Endothelial cell of umbilical vein (primary cell): ENCODE measurements at regions not wholly inside any gene's neighbourhood (a gene's known extent, or its start where the extent isn't known, plus 50 kb on each side); places are given as distances from the start of the nearest gene placed in this dataset.

Experiments used
- BruUV-seq: library from RNA; stranded (reverse); fragments of 400-500 nt; replicated peaks from 2 replicates; lab custom pipeline; 2021; lab: Mats Ljungman, UMichigan
- CTCF ChIA-PET: fragments of 300-600, 350-600 bp; sonication (Branson Sonifier 250); formaldehyde crosslinking; loops from one replicate; lab custom pipeline; 2021; ENCODE audit warnings: antibody characterized with exemption, inconsistent platforms; lab: Charles Lee
- POLR2A ChIA-PET: fragments of 300-600, 350-600 bp; sonication (Branson Sonifier 250); formaldehyde crosslinking; loops from one replicate; lab custom pipeline; 2021; ENCODE audit warnings: antibody characterized with exemption, inconsistent platforms; lab: Charles Lee
- DNase-seq: peaks from one replicate; pipeline ENCODE4 v3.0.0-alpha.2; 2011; ENCODE audit warnings: low read depth, low spot score
- FAIRE-seq: peaks from 2 replicates; lab custom pipeline; 2011; peaks lifted over from hg19 to GRCh38; lab: Jason Lieb, UNC
- H2AFZ ChIP-seq: 2 replicates; pipeline ENCODE4 v1.6.0; 2012; ENCODE audit warnings: low read depth, low read length, control low read depth, inconsistent platforms
- H3K27ac ChIP-seq: 2 replicates; pipeline ENCODE4 v1.5.1; 2011; ENCODE audit warnings: low read depth, mild to moderate bottlenecking, control low read depth, low read length, moderate library complexity; ENCODE audit not compliant: insufficient read depth
- H3K27me3 ChIP-seq, 2 experiments: 2 replicates each; pipeline versions ENCODE4 v1.6.0 to v1.6.1; 2011; ENCODE audit warnings: low read length in 2 of 2, mixed read lengths in 1 of 2; ENCODE audit not compliant: control insufficient read depth in 2 of 2, insufficient read depth in 2 of 2
- H3K36me3 ChIP-seq, 2 experiments: 2 replicates in 1 of 2; 3 replicates in 1 of 2; pipeline ENCODE4 v1.5.1; 2011; ENCODE audit warnings: low read length in 2 of 2, mild to moderate bottlenecking in 1 of 2, moderate library complexity in 1 of 2; ENCODE audit not compliant: control insufficient read depth in 2 of 2, insufficient read depth in 2 of 2; ENCODE audit errors: extremely low read depth in 1 of 2
- H3K4me1 ChIP-seq: 3 replicates; pipeline ENCODE4 v1.5.1; 2011; ENCODE audit warnings: mild to moderate bottlenecking, low read length; ENCODE audit not compliant: control insufficient read depth, insufficient read depth; ENCODE audit errors: extremely low read depth
- H3K4me2 ChIP-seq: 2 replicates; pipeline ENCODE4 v1.6.1; 2011; ENCODE audit warnings: low read length, control low read depth, mixed read lengths; ENCODE audit not compliant: insufficient read depth
- H3K4me3 ChIP-seq, 3 experiments: fragments of 200-600 bp in 1 of 3; sonication (generic), shearing (Covaris generic) in 1 of 3; replicated peaks in 1 of 3; 2 replicates each; pipeline ENCODE4 v1.5.1; 2011 to 2016; ENCODE audit warnings: control low read depth in 3 of 3, low read length in 3 of 3, mild to moderate bottlenecking in 2 of 3, inconsistent platforms in 1 of 3, low read depth in 1 of 3, moderate library complexity in 1 of 3; ENCODE audit not compliant: insufficient read depth in 1 of 3
- H3K79me2 ChIP-seq: 2 replicates; pipeline ENCODE4 v1.6.0; 2012; ENCODE audit warnings: low read length, inconsistent platforms; ENCODE audit not compliant: control insufficient read depth, insufficient read depth
- H3K9ac ChIP-seq: replicated peaks from 2 replicates; pipeline ENCODE3; 2011; ENCODE audit warnings: low read length, control low read depth; ENCODE audit not compliant: insufficient read depth; ENCODE audit errors: extremely low read depth
- H3K9me1 ChIP-seq: replicated peaks from 3 replicates; pipeline ENCODE4 v1.6.0; 2011; ENCODE audit warnings: mild to moderate bottlenecking, low read length; ENCODE audit not compliant: control insufficient read depth, insufficient read depth; ENCODE audit errors: extremely low read depth
- H3K9me3 ChIP-seq: replicated peaks from 2 replicates; pipeline ENCODE4 v1.5.1; 2012; ENCODE audit warnings: low read length, inconsistent platforms; ENCODE audit not compliant: control insufficient read depth, insufficient read depth
- H4K20me1 ChIP-seq: replicated peaks from 2 replicates; pipeline ENCODE3; 2011; ENCODE audit warnings: mild to moderate bottlenecking, low read length; ENCODE audit not compliant: control insufficient read depth, insufficient read depth; ENCODE audit errors: extremely low read depth
- CTCF ChIP-seq, 2 donors: IDR thresholded peaks; 1 replicate in 1 of 2; 2 replicates in 1 of 2; pipeline ENCODE4 v1.5.1; 2011; ENCODE audit warnings: low read length in 2 of 2, mild to moderate bottlenecking in 2 of 2, moderate library complexity in 2 of 2, control low read depth in 1 of 2, inconsistent platforms in 1 of 2, low read depth in 1 of 2; ENCODE audit not compliant: insufficient read depth in 1 of 2; ENCODE audit errors: extremely low read depth in 1 of 2
- EZH2 ChIP-seq: IDR thresholded peaks from 2 replicates; pipeline ENCODE4 v1.6.1; 2012; ENCODE audit warnings: borderline replicate concordance, low read depth, mild to moderate bottlenecking, moderate library complexity, low read length, inconsistent platforms; ENCODE audit not compliant: severe bottlenecking
- FOS ChIP-seq: IDR thresholded peaks from 2 replicates; pipeline ENCODE4 v1.6.1; 2011; ENCODE audit warnings: mild to moderate bottlenecking, low read length, moderate library complexity, borderline replicate concordance; ENCODE audit not compliant: insufficient read depth
- GATA2 ChIP-seq: IDR thresholded peaks from 2 replicates; pipeline ENCODE4 v1.7.0; 2011; ENCODE audit warnings: low read depth, mild to moderate bottlenecking, moderate library complexity, mixed read lengths, low read length; ENCODE audit not compliant: insufficient read length, insufficient read depth
- JUN ChIP-seq: IDR thresholded peaks from 2 replicates; pipeline ENCODE4 v1.6.1; 2011; ENCODE audit warnings: borderline replicate concordance, low read depth; ENCODE audit not compliant: insufficient read length, insufficient read depth
- MAX ChIP-seq: IDR thresholded peaks from 2 replicates; pipeline ENCODE4 v1.6.1; 2011; ENCODE audit not compliant: insufficient read depth, insufficient read length
- MYC ChIP-seq: IDR thresholded peaks from one replicate; pipeline ENCODE4 v1.6.1; 2011; ENCODE audit warnings: mild to moderate bottlenecking, low read depth, low read length
- POLR2A ChIP-seq: IDR thresholded peaks from 2 replicates; pipeline ENCODE4 v1.6.1; 2012; ENCODE audit warnings: low read depth, mild to moderate bottlenecking, control low read depth, low read length
- POLR2AphosphoS5 ChIP-seq: IDR thresholded peaks from 2 replicates; pipeline ENCODE4 v1.6.1; 2012; ENCODE audit warnings: low read depth, mild to moderate bottlenecking, control low read depth, low read length, moderate library complexity; ENCODE audit not compliant: insufficient read depth
- dilution Hi-C: fragments of 300-500 bp; cut with MboI; formaldehyde crosslinking; loops from one replicate; pipeline ENCODE4 v1.15.0; 2019; ENCODE audit warnings: low sequenced_read_pairs; ENCODE audit not compliant: extremely low pct_ligation_motif_present
- intact Hi-C: fragments of 100-400 bp; cut with micrococcal nuclease; formaldehyde crosslinking; loops from one replicate; pipeline ENCODE4 v1.10.0; 2022

GRCh38 chr11:105226766-105227165 lies 87.2 kb upstream of the CARD18 start:
- H3K4me3 ChIP-seq, result no peak overlapping the region
- H3K27ac ChIP-seq, result no peak overlapping the region
- no peaks in the 10 kb centered on the region for H3K27me3 ChIP-seq
- H3K36me3 ChIP-seq, result no peaks in the 10 kb centered on the region
- TF ChIP-seq FOS (no peak), POLR2AphosphoS5 (no peak), GATA2 (no peak), POLR2A (no peak), MYC (no peak), CTCF (IDR thresholded peaks at IDR 0.05; ENCODE audit: extremely low read depth in 1 of 2, insufficient read depth in 1 of 2, low read depth in 1 of 2, low read length in 2 of 2) (no peak), EZH2 (no peak), MAX (no peak), JUN (no peak)
- H3K9ac ChIP-seq, result no peak overlapping the region
- FAIRE-seq, result no peak
- no TSS peak for BruUV-seq
- no peak overlapping the region for H2AFZ ChIP-seq
- H3K9me3 ChIP-seq, result no peaks in the 10 kb centered on the region
- no peak for DNase-seq
- H3K79me2 ChIP-seq, result no peaks in the 10 kb centered on the region
- H4K20me1 ChIP-seq, result no peaks in the 10 kb centered on the region
- no peaks in the 10 kb centered on the region for H3K4me1 ChIP-seq
- no peak overlapping the region for H3K4me2 ChIP-seq
- ChIA-PET CTCF (interaction anchor here (2.0 to 2.2 kb wide), 2 partner anchors 8 to 16 kb away, joined by 4 to 7 read pairs; no protein-coding TSS in a partner anchor), POLR2A (no interaction called here)
- dilution Hi-C loops (no loop called here), intact Hi-C loops (no loop called here)
- H3K9me1 ChIP-seq, result no peaks in the 10 kb centered on the region
